Mesenchymal stem cell (in vitro differentiated cells and primary cell): ENCODE measurements at regions not wholly inside any gene's neighbourhood (a gene's known extent, or its start where the extent isn't known, plus 50 kb on each side); places are given as distances from the start of the nearest gene placed in this dataset.

Source experiments
- DNase-seq: peaks from one replicate; pipeline ENCODE4 v3.0.0-alpha.2; 2013
- H2AFZ ChIP-seq: one replicate; pipeline ENCODE4 v1.6.1; 2013; ENCODE audit warnings: low read depth, mild to moderate bottlenecking, control low read depth, inconsistent platforms, low read length, moderate library complexity
- H2AK5ac ChIP-seq: 2 replicates; pipeline ENCODE4 v1.6.1; 2013; ENCODE audit warnings: low read length, moderate library complexity, mild to moderate bottlenecking, inconsistent platforms; ENCODE audit not compliant: severe bottlenecking
- H2BK120ac ChIP-seq: one replicate; pipeline ENCODE4 v1.6.1; 2013; ENCODE audit warnings: low read depth, mild to moderate bottlenecking, inconsistent platforms, low read length, moderate library complexity
- H2BK12ac ChIP-seq, 2 experiments: one replicate each; pipeline ENCODE4 v1.6.1; 2013; ENCODE audit warnings: inconsistent platforms in 2 of 2, low read length in 2 of 2, mild to moderate bottlenecking in 2 of 2, moderate library complexity in 2 of 2, control low read depth in 1 of 2
- H2BK15ac ChIP-seq: one replicate; pipeline ENCODE4 v1.6.1; 2013; ENCODE audit warnings: mild to moderate bottlenecking, low read depth, inconsistent platforms; ENCODE audit not compliant: poor library complexity, severe bottlenecking
- H2BK5ac ChIP-seq: 2 replicates; pipeline ENCODE4 v1.6.1; 2013; ENCODE audit warnings: low read depth, mild to moderate bottlenecking, low read length, control low read depth, inconsistent platforms; ENCODE audit not compliant: poor library complexity, severe bottlenecking
- H3K14ac ChIP-seq, 2 experiments: one replicate each; pipeline ENCODE4 v1.6.1; 2013; ENCODE audit warnings: inconsistent platforms in 2 of 2, low read length in 2 of 2, control low read depth in 1 of 2, mild to moderate bottlenecking in 1 of 2, moderate library complexity in 1 of 2
- H3K18ac ChIP-seq, 2 experiments: one replicate each; pipeline ENCODE4 v1.6.1; 2013; ENCODE audit warnings: inconsistent platforms in 2 of 2, low read length in 2 of 2, control low read depth in 1 of 2, low read depth in 1 of 2, mild to moderate bottlenecking in 1 of 2
- H3K23ac ChIP-seq, 2 experiments: one replicate each; pipeline ENCODE4 v1.6.1; 2013; ENCODE audit warnings: inconsistent platforms in 2 of 2, low read length in 2 of 2, mild to moderate bottlenecking in 2 of 2, moderate library complexity in 2 of 2, control low read depth in 1 of 2
- H3K27ac ChIP-seq: 2 replicates; pipeline ENCODE4 v1.5.1; 2013; ENCODE audit warnings: mild to moderate bottlenecking, moderate library complexity, low read length, control low read depth, inconsistent platforms; ENCODE audit not compliant: poor library complexity, severe bottlenecking
- H3K27me3 ChIP-seq, 2 experiments: 2 replicates each; pipeline versions ENCODE4 v1.6.1 to v1.7.0; 2013; ENCODE audit warnings: low read length in 2 of 2, mild to moderate bottlenecking in 2 of 2, moderate library complexity in 2 of 2, control low read depth in 1 of 2, inconsistent platforms in 1 of 2; ENCODE audit not compliant: control insufficient read depth in 1 of 2, insufficient read depth in 1 of 2
- H3K36me3 ChIP-seq, 2 experiments: 2 replicates each; pipeline versions ENCODE4 v1.6.1 to v1.7.0; 2013; ENCODE audit warnings: low read length in 2 of 2, control low read depth in 1 of 2, inconsistent platforms in 1 of 2, low read depth in 1 of 2, mild to moderate bottlenecking in 1 of 2; ENCODE audit not compliant: insufficient read depth in 2 of 2, control insufficient read depth in 1 of 2
- H3K4ac ChIP-seq, 2 experiments: one replicate each; pipeline ENCODE4 v1.6.1; 2013; ENCODE audit warnings: inconsistent platforms in 2 of 2, low read length in 2 of 2, mild to moderate bottlenecking in 2 of 2, moderate library complexity in 2 of 2, control low read depth in 1 of 2, low read depth in 1 of 2
- H3K4me1 ChIP-seq: 2 replicates; pipeline ENCODE4 v1.6.1; 2013; ENCODE audit warnings: low read depth, low read length, control low read depth; ENCODE audit not compliant: control insufficient read depth, insufficient read depth
- H3K4me2 ChIP-seq: 2 replicates; pipeline ENCODE4 v1.6.1; 2013; ENCODE audit warnings: low read length, mild to moderate bottlenecking, inconsistent platforms; ENCODE audit not compliant: poor library complexity, severe bottlenecking
- H3K4me3 ChIP-seq, 2 experiments: 2 replicates each; pipeline versions ENCODE4 v1.5.1 to v1.7.0; 2013; ENCODE audit warnings: low read length in 2 of 2, mild to moderate bottlenecking in 2 of 2, control low read depth in 1 of 2, low read depth in 1 of 2; ENCODE audit not compliant: insufficient read depth in 1 of 2
- H3K79me1 ChIP-seq: replicated peaks from 2 replicates; pipeline ENCODE4 v1.6.1; 2013; ENCODE audit warnings: mild to moderate bottlenecking, control low read depth, low read length, inconsistent platforms; ENCODE audit not compliant: poor library complexity, severe bottlenecking
- H3K9ac ChIP-seq: 2 replicates; pipeline ENCODE4 v1.7.0; 2013; ENCODE audit warnings: mild to moderate bottlenecking, low read length, moderate library complexity
- H3K9me3 ChIP-seq: 2 replicates; pipeline ENCODE4 v1.7.0; 2013; ENCODE audit warnings: mild to moderate bottlenecking, low read length; ENCODE audit not compliant: control insufficient read depth
- H4K8ac ChIP-seq: one replicate; pipeline ENCODE4 v1.6.1; 2013; ENCODE audit warnings: inconsistent platforms, mild to moderate bottlenecking, low read length, moderate library complexity
- H4K91ac ChIP-seq: one replicate; pipeline ENCODE4 v1.6.1; 2013; ENCODE audit warnings: mild to moderate bottlenecking, low read length, inconsistent platforms
- WGBS: methylation state at CpG from one replicate; pipeline ENCODE4 v1.1.7; 2013; ENCODE audit warnings: mixed read lengths; 5-methylcytosine and 5-hydroxymethylcytosine counted together

- H3K27me3 ChIP-seq, result no peaks in the 10 kb centered on the region
- H2BK5ac ChIP-seq, result no peak overlapping the region
Measured at GRCh38 chr10:10366836-10367235, 650.8 kb upstream of the CELF2 start.

GRCh38 chr10:10367264-10367663 lies 650.4 kb upstream of the CELF2 start:
- H3K9me3 ChIP-seq, result no peaks in the 10 kb centered on the region
- H3K27me3 ChIP-seq, result no peaks in the 10 kb centered on the region
- H3K4me3 ChIP-seq, result no peak overlapping the region
- no peak overlapping the region for H3K4me2 ChIP-seq
- no peak overlapping the region for H3K9ac ChIP-seq
- no peak overlapping the region for H3K18ac ChIP-seq
- H2AK5ac ChIP-seq, result no peak overlapping the region
- H2BK15ac ChIP-seq, result no peak overlapping the region
- H3K14ac ChIP-seq, result no peak overlapping the region
- no peaks in the 10 kb centered on the region for H3K79me1 ChIP-seq
- no peak overlapping the region for H3K4ac ChIP-seq
- no peak overlapping the region for H4K8ac ChIP-seq
- 91% methylated on average over 6 of the region's 6 CpGs for WGBS
- no peaks in the 10 kb centered on the region for H3K4me1 ChIP-seq
- no peak overlapping the region for H4K91ac ChIP-seq
- no peak overlapping the region for H2BK5ac ChIP-seq
- H3K23ac ChIP-seq, result no peak overlapping the region
- H2BK12ac ChIP-seq, result no peak overlapping the region
- DNase-seq, result no peak
- no peak overlapping the region for H2AFZ ChIP-seq
- H2BK120ac ChIP-seq, result no peak overlapping the region
- H3K36me3 ChIP-seq, result no peaks in the 10 kb centered on the region
- H3K27ac ChIP-seq, result no peak overlapping the region

More at GRCh38 chr10:10366836-10367235, 650.8 kb upstream of the CELF2 start:
- Histone ChIP-seq H3K36me3 (no peaks in the 10 kb centered on the region), H3K9ac (no peak overlapping the region), H3K79me1 (no peaks in the 10 kb centered on the region), H3K9me3 (no peaks in the 10 kb centered on the region), H2BK15ac (no peak overlapping the region), H3K14ac (no peak overlapping the region), H3K18ac (no peak overlapping the region), H3K4ac (no peak overlapping the region), H3K23ac (peak overlapping the region in 1 of 2 experiments; percentile 34), H3K4me3 (no peak overlapping the region), H3K27ac (no peak overlapping the region), H4K91ac (no peak overlapping the region), H3K4me1 (no peaks in the 10 kb centered on the region), H4K8ac (no peak overlapping the region), H2BK12ac (no peak overlapping the region), H2AFZ (no peak overlapping the region), H2BK120ac (no peak overlapping the region), H2AK5ac (no peak overlapping the region), H3K4me2 (no peak overlapping the region)
- 88% methylated on average over 1 of the region's 1 CpG for WGBS
- no peak for DNase-seq

- Histone ChIP-seq H2AK5ac (no peak overlapping the region), H3K9me3 (no peaks in the 10 kb centered on the region), H3K79me1 (no peaks in the 10 kb centered on the region), H4K8ac (peak overlapping the region; percentile 39), H3K27ac (no peak overlapping the region), H3K9ac (no peak overlapping the region), H3K4me1 (no peaks in the 10 kb centered on the region), H3K23ac (no peak overlapping the region), H2BK12ac (no peak overlapping the region), H2BK5ac (no peak overlapping the region), H3K36me3 (no peaks in the 10 kb centered on the region), H3K14ac (peak overlapping the region in 1 of 2 experiments; percentile 18), H3K4ac (no peak overlapping the region), H3K4me3 (no peak overlapping the region), H3K4me2 (no peak overlapping the region), H3K27me3 (no peaks in the 10 kb centered on the region), H2BK120ac (no peak overlapping the region), H2BK15ac (no peak overlapping the region), H4K91ac (peak overlapping the region; percentile 23), H2AFZ (no peak overlapping the region), H3K18ac (no peak overlapping the region)
- no peak for DNase-seq
- WGBS, result 85% methylated on average over 6 of the region's 7 CpGs
Measured at GRCh38 chr10:10368951-10369576, 648.6 kb upstream of the CELF2 start.

DNA sequence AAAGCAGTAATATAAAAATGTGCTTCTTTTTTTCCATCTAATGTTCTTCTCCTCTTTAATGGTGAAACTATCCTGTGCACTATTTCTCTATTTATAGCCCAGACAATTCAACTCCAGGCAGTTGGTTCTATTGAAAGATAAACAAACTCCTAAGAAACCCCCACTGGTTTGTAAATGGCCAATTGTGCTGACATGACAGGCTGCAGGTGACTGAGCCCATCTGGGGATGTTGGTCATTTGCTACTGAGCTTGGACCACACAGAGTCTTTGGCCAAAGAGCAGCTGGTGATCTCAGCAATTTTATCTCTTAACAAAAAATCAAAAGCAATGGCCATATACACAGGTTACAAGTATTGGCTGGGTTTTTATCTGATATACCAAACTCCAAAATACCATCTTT lies 631.8 kb upstream of the CELF2 start:
- H3K4ac ChIP-seq, result no peak overlapping the region
- H3K4me3 ChIP-seq, result no peak overlapping the region
- H3K27ac ChIP-seq, result no peak overlapping the region
- H3K27me3 ChIP-seq, result no peaks in the 10 kb centered on the region
- H3K14ac ChIP-seq, result no peak overlapping the region
- H3K9ac ChIP-seq, result no peak overlapping the region
- no peak overlapping the region for H2BK5ac ChIP-seq
- H4K91ac ChIP-seq, result no peak overlapping the region
- H2BK15ac ChIP-seq, result no peak overlapping the region
- no peak overlapping the region for H3K4me2 ChIP-seq
- H4K8ac ChIP-seq, result no peak overlapping the region
- H3K23ac ChIP-seq, result no peak overlapping the region
- H3K18ac ChIP-seq, result no peak overlapping the region
- no peaks in the 10 kb centered on the region for H3K36me3 ChIP-seq
- H3K9me3 ChIP-seq, result peaks cover 6% of the 10 kb centered on the region
- no peak overlapping the region for H2BK120ac ChIP-seq
- no peak overlapping the region for H2BK12ac ChIP-seq
- H3K79me1 ChIP-seq, result no peaks in the 10 kb centered on the region
- no peaks in the 10 kb centered on the region for H3K4me1 ChIP-seq
- DNase-seq, result no peak
- no peak overlapping the region for H2AFZ ChIP-seq
- no peak overlapping the region for H2AK5ac ChIP-seq
